Thyroid gland (tissue), 4 donors: ENCODE measurements at regions not wholly inside any gene's neighbourhood (a gene's known extent, or its start where the extent isn't known, plus 50 kb on each side); places are given as distances from the start of the nearest gene placed in this dataset.

Experiments used
- DNase-seq, 2 donors: peaks; one replicate each; pipeline ENCODE4 v3.0.0-alpha.2; 2019
- H3K27ac ChIP-seq, 3 donors: fragments of 200-600 bp; sonication (generic); 1 replicate in 2 of 3; 2 replicates in 1 of 3; pipeline ENCODE4 v1.5.1; 2016 to 2019; ENCODE audit warnings: mild to moderate bottlenecking in 1 of 3, moderate library complexity in 1 of 3
- H3K27me3 ChIP-seq: fragments of 200-600 bp; sonication (generic); one replicate; pipeline ENCODE4 v1.5.1; 2019
- H3K36me3 ChIP-seq, 2 donors: fragments of 200-600 bp; sonication (generic); one replicate each; pipeline ENCODE4 v1.5.1; 2016 to 2019
- H3K4me1 ChIP-seq, 2 donors: fragments of 200-600 bp; sonication (generic); one replicate each; pipeline ENCODE4 v1.5.1; 2017 to 2019
- H3K4me3 ChIP-seq, 3 donors: fragments of 200-600 bp; sonication (generic); replicated peaks in 1 of 3; 1 replicate in 2 of 3; 2 replicates in 1 of 3; pipeline ENCODE4 v1.5.1; 2016; ENCODE audit warnings: mild to moderate bottlenecking in 1 of 3
- H3K9me3 ChIP-seq: fragments of 200-600 bp; sonication (generic); one replicate; pipeline ENCODE4 v1.5.1; 2017
- POLR2A ChIP-seq, 2 donors: fragments of 450-650 bp; IDR thresholded peaks; one replicate each; pipeline ENCODE4 v1.6.1; 2017; ENCODE audit warnings: antibody characterized with exemption in 2 of 2, mild to moderate bottlenecking in 2 of 2, moderate library complexity in 1 of 2
- WGBS, 2 donors: methylation state at CpG; one replicate each; pipeline ENCODE4 v1.1.5; 2017; 5-methylcytosine and 5-hydroxymethylcytosine counted together
- intact Hi-C: fragments of 100-400 bp; cut with DNase I; formaldehyde crosslinking; loops from one replicate; pipeline ENCODE4 v1.15.1; 2023
- TF ChIP-seq, protein P1 (sequence below), 6 experiments: fragments of 200-600 bp in 3 of 6; fragments of 450-650 bp in 3 of 6; sonication (generic) in 3 of 6; IDR thresholded peaks; one replicate each; pipeline ENCODE4 v1.5.1; 2016 to 2019; ENCODE audit warnings: antibody characterized with exemption in 6 of 6, mild to moderate bottlenecking in 2 of 6, inconsistent platforms in 1 of 6, moderate library complexity in 1 of 6

GRCh38 chr4:67375291-67375690 is 170.0 kb downstream of the CENPC start:
- Histone ChIP-seq H3K4me1 (no peaks in the 10 kb centered on the region), H3K27ac (no peak overlapping the region), H3K9me3 (no peaks in the 10 kb centered on the region), H3K27me3 (no peaks in the 10 kb centered on the region), H3K36me3 (no peaks in the 10 kb centered on the region), H3K4me3 (no peak overlapping the region)
- TF ChIP-seq POLR2A (IDR thresholded peaks at IDR 0.05), result no peak
- TF ChIP-seq, protein P1, sequence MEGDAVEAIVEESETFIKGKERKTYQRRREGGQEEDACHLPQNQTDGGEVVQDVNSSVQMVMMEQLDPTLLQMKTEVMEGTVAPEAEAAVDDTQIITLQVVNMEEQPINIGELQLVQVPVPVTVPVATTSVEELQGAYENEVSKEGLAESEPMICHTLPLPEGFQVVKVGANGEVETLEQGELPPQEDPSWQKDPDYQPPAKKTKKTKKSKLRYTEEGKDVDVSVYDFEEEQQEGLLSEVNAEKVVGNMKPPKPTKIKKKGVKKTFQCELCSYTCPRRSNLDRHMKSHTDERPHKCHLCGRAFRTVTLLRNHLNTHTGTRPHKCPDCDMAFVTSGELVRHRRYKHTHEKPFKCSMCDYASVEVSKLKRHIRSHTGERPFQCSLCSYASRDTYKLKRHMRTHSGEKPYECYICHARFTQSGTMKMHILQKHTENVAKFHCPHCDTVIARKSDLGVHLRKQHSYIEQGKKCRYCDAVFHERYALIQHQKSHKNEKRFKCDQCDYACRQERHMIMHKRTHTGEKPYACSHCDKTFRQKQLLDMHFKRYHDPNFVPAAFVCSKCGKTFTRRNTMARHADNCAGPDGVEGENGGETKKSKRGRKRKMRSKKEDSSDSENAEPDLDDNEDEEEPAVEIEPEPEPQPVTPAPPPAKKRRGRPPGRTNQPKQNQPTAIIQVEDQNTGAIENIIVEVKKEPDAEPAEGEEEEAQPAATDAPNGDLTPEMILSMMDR (IDR thresholded peaks at IDR 0.05), result no peak
- intact Hi-C loops, result no loop called here
- DNase-seq, result no peak
- WGBS, 2 donors, result 81 to 88% methylated on average over 3 of the region's 3 CpGs

DNA sequence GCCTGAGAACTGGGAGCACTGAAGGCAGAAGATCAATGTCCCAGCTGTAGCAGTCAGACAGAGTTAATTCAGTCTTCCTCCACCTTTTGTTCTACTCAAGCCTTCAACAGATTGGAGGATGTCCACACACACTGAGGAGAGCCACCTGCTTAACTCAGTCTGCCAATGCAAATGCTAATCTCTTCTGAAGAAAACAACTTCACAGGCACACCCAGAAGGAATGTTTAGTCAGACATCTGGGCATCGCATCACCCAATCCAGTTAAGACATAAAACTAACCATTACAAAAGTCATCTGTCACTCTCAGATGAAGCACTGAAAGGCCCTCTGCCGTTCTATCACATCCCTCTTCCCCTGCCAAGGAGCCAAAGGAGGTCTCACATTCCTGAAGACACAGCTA is 173.7 kb downstream of the CENPC start:
- Histone ChIP-seq H3K36me3 (no peaks in the 10 kb centered on the region), H3K9me3 (no peaks in the 10 kb centered on the region), H3K4me1 (no peaks in the 10 kb centered on the region), H3K27me3 (no peaks in the 10 kb centered on the region), H3K4me3 (no peak overlapping the region), H3K27ac (no peak overlapping the region)
- WGBS, 2 donors, result 48 to 66% methylated on average over 2 of the region's 2 CpGs
- no peak for DNase-seq
- intact Hi-C loops, result no loop called here
- TF ChIP-seq, protein P1 (IDR thresholded peaks at IDR 0.05), result no peak
- no peak for TF ChIP-seq POLR2A (IDR thresholded peaks at IDR 0.05)

DNA sequence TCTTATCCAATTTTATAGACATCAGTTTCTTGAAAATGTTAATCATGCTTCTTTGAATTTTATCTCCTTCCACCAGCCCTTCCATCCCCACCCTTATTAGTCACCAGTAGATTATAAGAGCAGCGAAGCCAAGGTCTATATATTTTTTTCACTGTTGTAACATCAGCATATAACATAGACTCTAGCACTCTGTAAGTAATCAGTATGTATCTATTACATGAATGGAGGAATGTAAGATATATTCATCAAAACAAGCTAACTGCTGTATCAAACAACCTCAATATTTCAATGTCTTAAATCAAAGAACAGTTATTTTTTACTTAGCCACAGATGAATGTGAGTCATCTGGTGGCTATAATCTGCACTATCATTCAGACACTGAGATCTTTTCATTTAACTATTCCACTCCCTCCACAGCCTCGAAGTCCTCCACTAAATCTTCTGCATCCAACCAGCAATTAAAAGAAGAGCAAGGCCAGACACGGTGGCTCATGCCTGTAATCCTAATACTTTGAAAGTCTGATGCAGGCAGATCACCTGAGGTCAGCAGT is 178.9 kb downstream of the CENPC start:
- H3K27ac ChIP-seq, result no peak overlapping the region
- TF ChIP-seq, protein P1 (IDR thresholded peaks at IDR 0.05), result no peak
- no peak for TF ChIP-seq POLR2A (IDR thresholded peaks at IDR 0.05)
- no peaks in the 10 kb centered on the region for H3K4me1 ChIP-seq
- H3K4me3 ChIP-seq, result no peak overlapping the region
- no peak for DNase-seq
- no peaks in the 10 kb centered on the region for H3K9me3 ChIP-seq
- 76 to 78% methylated on average over 3 of the region's 3 CpGs for WGBS, 2 donors
- intact Hi-C loops, result no loop called here
- H3K36me3 ChIP-seq, result no peaks in the 10 kb centered on the region
- H3K27me3 ChIP-seq, result no peaks in the 10 kb centered on the region

DNA sequence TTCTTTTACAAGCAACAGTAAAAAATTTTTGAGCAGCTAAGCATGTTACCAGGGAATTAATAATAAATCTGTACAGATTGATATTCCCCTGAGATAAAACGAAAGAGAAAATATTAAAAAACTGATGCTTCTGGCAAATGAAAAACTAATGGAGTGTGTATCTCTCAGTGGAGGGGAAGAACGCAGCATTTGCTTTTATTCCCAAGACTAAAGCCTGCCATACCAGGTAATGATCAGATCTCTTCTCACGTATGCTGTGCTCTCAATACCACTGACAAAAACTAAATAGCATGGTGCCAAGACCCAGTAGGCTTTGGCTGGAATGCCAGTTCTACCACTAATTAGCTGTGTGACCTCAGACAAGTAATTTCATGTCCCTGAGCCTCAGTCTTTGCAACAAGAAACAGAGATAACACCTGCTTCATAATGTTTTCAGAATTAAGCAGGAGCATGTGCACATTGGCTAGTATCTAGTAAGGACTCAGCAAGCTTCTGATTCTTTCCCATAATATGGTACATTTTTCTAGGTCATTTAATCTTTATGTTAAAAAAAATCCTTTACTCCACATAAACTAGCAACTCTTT is 179.6 kb downstream of the CENPC start:
- 76 to 77% methylated on average over 3 of the region's 3 CpGs for WGBS, 2 donors
- no peaks in the 10 kb centered on the region for H3K9me3 ChIP-seq
- no peak overlapping the region for H3K4me3 ChIP-seq
- intact Hi-C loops, result no loop called here
- TF ChIP-seq, protein P1 (IDR thresholded peaks at IDR 0.05), result no peak
- no peak for TF ChIP-seq POLR2A (IDR thresholded peaks at IDR 0.05)
- no peak for DNase-seq
- no peaks in the 10 kb centered on the region for H3K36me3 ChIP-seq
- H3K4me1 ChIP-seq, result no peaks in the 10 kb centered on the region
- H3K27me3 ChIP-seq, result no peaks in the 10 kb centered on the region
- no peak overlapping the region for H3K27ac ChIP-seq

GRCh38 chr4:67355806-67356205 is 189.5 kb downstream of the CENPC start:
- intact Hi-C loops, result no loop called here

More at GRCh38 chr4:67355806-67356205, 189.5 kb downstream of the CENPC start:
- DNase-seq, result no peak
- H3K27ac ChIP-seq, result no peak overlapping the region
- no peaks in the 10 kb centered on the region for H3K27me3 ChIP-seq
- TF ChIP-seq, protein P1 (IDR thresholded peaks at IDR 0.05), result no peak
- no peak for TF ChIP-seq POLR2A (IDR thresholded peaks at IDR 0.05)
- H3K9me3 ChIP-seq, result no peaks in the 10 kb centered on the region
- no peak overlapping the region for H3K4me3 ChIP-seq
- H3K36me3 ChIP-seq, result no peaks in the 10 kb centered on the region
- no peaks in the 10 kb centered on the region for H3K4me1 ChIP-seq
